Trophoblast cell (in vitro differentiated cells and primary cell): ENCODE measurements at regions not wholly inside any gene's neighbourhood (a gene's known extent, or its start where the extent isn't known, plus 50 kb on each side); places are given as distances from the start of the nearest gene placed in this dataset.

Source experiments
- DNase-seq, 2 donors: peaks; one replicate each; pipeline ENCODE4 v3.0.0-alpha.2; 2016
- H2AFZ ChIP-seq: 2 replicates; pipeline ENCODE4 v1.6.1; 2013; ENCODE audit warnings: low read length, moderate library complexity, mild to moderate bottlenecking; ENCODE audit not compliant: insufficient read depth, poor library complexity
- H2AK5ac ChIP-seq: 2 replicates; pipeline ENCODE4 v1.6.1; 2013; ENCODE audit warnings: mild to moderate bottlenecking, low read length
- H2BK120ac ChIP-seq: 2 replicates; pipeline ENCODE4 v1.6.1; 2013; ENCODE audit warnings: low read length, mild to moderate bottlenecking, moderate library complexity; ENCODE audit not compliant: insufficient read depth, poor library complexity
- H2BK12ac ChIP-seq: 2 replicates; pipeline ENCODE4 v1.6.1; 2013; ENCODE audit warnings: mild to moderate bottlenecking, low read length, moderate library complexity
- H2BK5ac ChIP-seq: 2 replicates; pipeline ENCODE4 v1.6.1; 2013; ENCODE audit warnings: low read length, low read depth, moderate library complexity, mild to moderate bottlenecking; ENCODE audit not compliant: poor library complexity
- H3K14ac ChIP-seq: 2 replicates; pipeline ENCODE4 v1.6.1; 2013; ENCODE audit warnings: mild to moderate bottlenecking, low read length
- H3K18ac ChIP-seq: 2 replicates; pipeline ENCODE4 v1.6.1; 2013; ENCODE audit warnings: mild to moderate bottlenecking, low read length
- H3K23ac ChIP-seq: 2 replicates; pipeline ENCODE4 v1.6.1; 2013; ENCODE audit warnings: low read length
- H3K27ac ChIP-seq: 2 replicates; pipeline ENCODE4 v1.5.1; 2013; ENCODE audit warnings: low read depth, mild to moderate bottlenecking, inconsistent platforms, low read length, moderate library complexity
- H3K27me3 ChIP-seq: 2 replicates; pipeline ENCODE4 v1.6.1; 2013; ENCODE audit warnings: inconsistent platforms, mild to moderate bottlenecking, low read length, moderate library complexity; ENCODE audit not compliant: insufficient read depth
- H3K36me3 ChIP-seq, 2 experiments: 1 replicate in 1 of 2; 2 replicates in 1 of 2; pipeline ENCODE4 v1.6.1; 2013; ENCODE audit warnings: low read length in 2 of 2, mild to moderate bottlenecking in 2 of 2, moderate library complexity in 1 of 2; ENCODE audit not compliant: insufficient read depth in 2 of 2, control insufficient read depth in 1 of 2
- H3K4ac ChIP-seq: 2 replicates; pipeline ENCODE4 v1.6.1; 2013; ENCODE audit warnings: low read depth, mild to moderate bottlenecking, low read length, moderate library complexity
- H3K4me1 ChIP-seq, 2 experiments: 1 replicate in 1 of 2; 2 replicates in 1 of 2; pipeline ENCODE4 v1.6.1; 2013; ENCODE audit warnings: low read length in 2 of 2, mild to moderate bottlenecking in 2 of 2, moderate library complexity in 1 of 2; ENCODE audit not compliant: insufficient read depth in 2 of 2, control insufficient read depth in 1 of 2
- H3K4me2 ChIP-seq: 2 replicates; pipeline ENCODE4 v1.6.1; 2013; ENCODE audit warnings: inconsistent platforms, mild to moderate bottlenecking, low read length, moderate library complexity
- H3K4me3 ChIP-seq: 2 replicates; pipeline ENCODE4 v1.5.1; 2013; ENCODE audit warnings: mild to moderate bottlenecking, low read depth, low read length, inconsistent platforms
- H3K79me1 ChIP-seq: one replicate; pipeline ENCODE4 v1.6.1; 2013; ENCODE audit warnings: low read length
- H3K79me2 ChIP-seq: 2 replicates; pipeline ENCODE4 v1.6.1; 2013; ENCODE audit warnings: low read length, mild to moderate bottlenecking; ENCODE audit not compliant: control insufficient read depth, insufficient read depth, poor library complexity
- H3K9ac ChIP-seq: 2 replicates; pipeline ENCODE4 v1.6.1; 2013; ENCODE audit warnings: mild to moderate bottlenecking, low read length
- H3K9me3 ChIP-seq: 2 replicates; pipeline ENCODE4 v1.6.1; 2013; ENCODE audit warnings: low read depth, mild to moderate bottlenecking, control low read depth, inconsistent platforms, low read length; ENCODE audit not compliant: insufficient read depth
- H4K12ac ChIP-seq: 2 replicates; pipeline ENCODE4 v1.6.1; 2013; ENCODE audit warnings: low read depth, mild to moderate bottlenecking, low read length, moderate library complexity
- H4K8ac ChIP-seq: 2 replicates; pipeline ENCODE4 v1.6.1; 2013; ENCODE audit warnings: low read depth, mild to moderate bottlenecking, low read length, moderate library complexity
- H4K91ac ChIP-seq: one replicate; pipeline ENCODE4 v1.6.1; 2013; ENCODE audit warnings: low read depth, mild to moderate bottlenecking, low read length, moderate library complexity
- WGBS: extraction: QIAGEN DNeasy Blood & Tissue Kit; methylation state at CpG from one replicate; pipeline ENCODE4 v1.1.7; 2013; ENCODE audit warnings: missing lambda C conversion rate; ENCODE audit not compliant: insufficient read length, insufficient coverage; ENCODE audit errors: extremely low coverage; 5-methylcytosine and 5-hydroxymethylcytosine counted together

GRCh38 chr18:66761166-66761565, 157.3 kb upstream of the CDH19 start:
- Histone ChIP-seq H3K27ac (no peak overlapping the region), H4K8ac (no peak overlapping the region), H3K79me1 (no peaks in the 10 kb centered on the region), H3K9ac (no peak overlapping the region), H4K12ac (no peak overlapping the region), H3K18ac (no peak overlapping the region), H3K4me3 (no peak overlapping the region), H2BK120ac (no peak overlapping the region), H3K36me3 (no peaks in the 10 kb centered on the region), H3K79me2 (no peaks in the 10 kb centered on the region), H3K9me3 (no peaks in the 10 kb centered on the region), H3K27me3 (no peaks in the 10 kb centered on the region), H3K4me1 (no peaks in the 10 kb centered on the region), H2BK12ac (no peak overlapping the region), H2AK5ac (no peak overlapping the region), H2AFZ (no peak overlapping the region), H2BK5ac (no peak overlapping the region), H3K14ac (no peak overlapping the region), H4K91ac (no peak overlapping the region), H3K23ac (no peak overlapping the region), H3K4me2 (no peak overlapping the region), H3K4ac (no peak overlapping the region)
- no peak for DNase-seq
- no CpG with 5 or more reads among the region's 4 CpGs for WGBS

- no peak overlapping the region for H4K12ac ChIP-seq
- H3K4me1 ChIP-seq = no peaks in the 10 kb centered on the region
- no peak overlapping the region for H2AFZ ChIP-seq
- H3K9ac ChIP-seq = no peak overlapping the region
- H3K4me3 ChIP-seq = no peak overlapping the region
- H3K27me3 ChIP-seq = no peaks in the 10 kb centered on the region
- no peak overlapping the region for H3K23ac ChIP-seq
- no peak overlapping the region for H3K4ac ChIP-seq
- DNase-seq = no peak
- H3K79me1 ChIP-seq = no peaks in the 10 kb centered on the region
- H3K18ac ChIP-seq = no peak overlapping the region
- WGBS = no CpG with 5 or more reads among the region's 4 CpGs
- no peak overlapping the region for H2BK12ac ChIP-seq
- H3K79me2 ChIP-seq = no peaks in the 10 kb centered on the region
- no peaks in the 10 kb centered on the region for H3K9me3 ChIP-seq
- no peaks in the 10 kb centered on the region for H3K36me3 ChIP-seq
- no peak overlapping the region for H2BK5ac ChIP-seq
- no peak overlapping the region for H3K14ac ChIP-seq
- H2AK5ac ChIP-seq = no peak overlapping the region
- H3K27ac ChIP-seq = no peak overlapping the region
- no peak overlapping the region for H4K8ac ChIP-seq
- H3K4me2 ChIP-seq = no peak overlapping the region
- H2BK120ac ChIP-seq = no peak overlapping the region
- H4K91ac ChIP-seq = no peak overlapping the region
Observed at GRCh38 chr18:66760559-66760958, 156.7 kb upstream of the CDH19 start.

DNA sequence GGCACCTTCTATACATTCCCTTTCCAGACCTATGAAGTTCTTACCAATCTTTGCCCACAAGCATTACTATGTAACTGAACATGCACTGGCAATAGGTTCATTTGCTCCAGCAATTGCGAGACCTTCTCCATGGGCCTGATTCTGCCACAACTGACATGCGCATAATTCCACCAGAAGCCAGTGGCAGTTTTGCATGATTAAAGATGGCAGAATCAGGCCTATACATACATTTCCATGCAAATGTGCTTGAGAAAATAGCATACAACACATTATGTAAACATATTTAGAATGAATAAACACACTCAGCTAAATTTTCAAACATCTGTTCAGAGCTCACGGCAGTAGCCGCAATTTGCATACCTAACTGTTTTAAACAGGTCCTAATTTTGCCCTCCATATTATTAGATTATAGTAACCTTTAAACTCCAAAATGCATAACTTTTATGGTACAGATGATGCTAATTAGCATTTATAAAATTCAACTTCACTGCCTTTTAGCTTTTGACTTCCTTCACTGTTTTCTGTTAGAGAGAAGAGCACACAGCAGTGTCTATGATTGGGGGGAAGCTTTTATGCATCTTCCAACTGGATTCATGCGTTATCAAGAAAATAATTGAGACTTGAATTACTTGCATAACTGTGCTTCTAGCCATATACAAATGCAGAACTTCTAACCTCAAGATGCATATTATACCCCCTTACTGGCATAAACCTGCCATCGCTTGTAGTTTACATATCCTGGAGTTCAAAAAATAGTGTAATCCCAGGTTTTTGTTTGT, 155.3 kb upstream of the CDH19 start:
- Histone ChIP-seq H3K23ac (no peak overlapping the region), H3K14ac (no peak overlapping the region), H3K9ac (no peak overlapping the region), H3K4ac (no peak overlapping the region), H3K4me2 (no peak overlapping the region), H4K91ac (no peak overlapping the region), H2BK5ac (no peak overlapping the region), H3K27ac (no peak overlapping the region), H3K79me2 (no peaks in the 10 kb centered on the region), H2AFZ (no peak overlapping the region), H3K4me3 (no peak overlapping the region), H3K4me1 (no peaks in the 10 kb centered on the region), H2BK120ac (no peak overlapping the region), H3K27me3 (no peaks in the 10 kb centered on the region), H2AK5ac (no peak overlapping the region), H3K9me3 (no peaks in the 10 kb centered on the region), H4K8ac (no peak overlapping the region), H2BK12ac (no peak overlapping the region), H3K79me1 (no peaks in the 10 kb centered on the region), H4K12ac (no peak overlapping the region), H3K36me3 (no peaks in the 10 kb centered on the region), H3K18ac (no peak overlapping the region)
- no peak for DNase-seq
- no CpG with 5 or more reads among the region's 6 CpGs for WGBS

DNA sequence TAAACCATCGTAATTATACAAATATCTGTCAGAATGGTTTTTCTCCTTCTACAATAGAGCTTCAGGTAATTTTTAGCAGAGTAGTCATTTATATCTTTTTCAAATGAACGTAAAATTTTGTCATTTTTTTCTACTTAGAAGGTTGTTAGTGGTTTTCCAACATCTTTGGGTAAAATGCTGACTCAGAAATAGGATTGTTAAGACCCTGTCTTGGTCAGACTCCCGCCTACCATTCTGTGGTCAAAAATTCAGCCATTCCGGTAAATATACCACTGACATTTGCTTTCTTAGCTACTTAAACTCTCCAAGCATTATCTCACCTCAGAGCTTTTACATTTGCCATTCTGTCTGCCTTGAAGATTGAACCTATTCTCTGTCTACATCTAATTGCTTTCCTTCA, 154.1 kb upstream of the CDH19 start:
- Histone ChIP-seq H2BK120ac (no peak overlapping the region), H3K18ac (no peak overlapping the region), H3K9ac (no peak overlapping the region), H3K36me3 (no peaks in the 10 kb centered on the region), H2BK5ac (no peak overlapping the region), H2AFZ (no peak overlapping the region), H3K4me1 (no peaks in the 10 kb centered on the region), H3K9me3 (no peaks in the 10 kb centered on the region), H3K4ac (no peak overlapping the region), H4K12ac (no peak overlapping the region), H3K4me3 (no peak overlapping the region), H2AK5ac (no peak overlapping the region), H2BK12ac (no peak overlapping the region), H4K91ac (no peak overlapping the region), H4K8ac (no peak overlapping the region), H3K23ac (no peak overlapping the region), H3K79me2 (no peaks in the 10 kb centered on the region), H3K79me1 (no peaks in the 10 kb centered on the region), H3K27ac (no peak overlapping the region), H3K27me3 (no peaks in the 10 kb centered on the region), H3K4me2 (no peak overlapping the region), H3K14ac (no peak overlapping the region)
- no CpG with 5 or more reads among the region's 4 CpGs for WGBS
- no peak for DNase-seq
